Stimulated activated CD4-positive, alpha-beta T cell treated with anti-CD3 and anti-CD28 coated beads, Interleukin-12 subunit alpha, Interleukin-12 subunit beta, amount 100 ng/mL, for 48 hours (primary cell): ENCODE measurements at regions not wholly inside any gene's neighbourhood (a gene's known extent, or its start where the extent isn't known, plus 50 kb on each side); places are given as distances from the start of the nearest gene placed in this dataset.

ENCODE experiments used
- DNase-seq, 3 donors: peaks; one replicate each; pipeline ENCODE4 v3.0.0-alpha.2; 2020; ENCODE audit warnings: low read depth in 2 of 3, low spot score in 1 of 3

DNA sequence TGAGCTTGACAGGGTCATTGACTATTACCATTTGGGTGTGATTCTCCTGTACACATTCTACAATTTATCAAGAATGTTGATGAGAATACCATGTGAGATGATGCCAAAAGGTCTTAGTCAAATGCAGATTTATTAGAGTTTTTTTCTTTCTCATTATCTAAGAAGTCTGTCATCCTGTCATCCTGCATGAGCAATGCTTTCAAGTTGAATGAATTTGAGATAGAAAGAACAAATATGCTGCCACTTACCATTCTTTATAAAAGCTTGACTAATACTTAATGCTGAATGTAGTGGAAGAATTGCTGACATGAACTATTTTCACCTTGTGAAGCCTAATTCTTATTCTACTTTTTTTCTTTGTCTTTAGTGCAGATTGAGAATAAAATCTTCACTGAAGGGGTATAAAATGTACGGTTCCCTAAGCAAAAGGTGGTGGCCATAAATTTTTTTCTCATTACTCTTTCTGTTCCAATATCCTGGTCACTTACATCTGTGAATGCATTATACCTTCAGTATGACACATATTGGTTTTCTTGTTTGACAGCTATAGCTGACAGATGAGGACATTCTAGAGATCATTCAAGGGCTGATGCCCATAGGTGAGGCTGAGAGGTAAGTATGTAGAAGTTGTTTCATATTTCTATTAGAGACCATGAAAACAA lies 1434.7 kb downstream of the SLITRK1 start:
- DNase-seq, result no peak

- no peak for DNase-seq
Measured at GRCh38 chr13:82439159-82439904, 1442.9 kb downstream of the SLITRK1 start.

DNA sequence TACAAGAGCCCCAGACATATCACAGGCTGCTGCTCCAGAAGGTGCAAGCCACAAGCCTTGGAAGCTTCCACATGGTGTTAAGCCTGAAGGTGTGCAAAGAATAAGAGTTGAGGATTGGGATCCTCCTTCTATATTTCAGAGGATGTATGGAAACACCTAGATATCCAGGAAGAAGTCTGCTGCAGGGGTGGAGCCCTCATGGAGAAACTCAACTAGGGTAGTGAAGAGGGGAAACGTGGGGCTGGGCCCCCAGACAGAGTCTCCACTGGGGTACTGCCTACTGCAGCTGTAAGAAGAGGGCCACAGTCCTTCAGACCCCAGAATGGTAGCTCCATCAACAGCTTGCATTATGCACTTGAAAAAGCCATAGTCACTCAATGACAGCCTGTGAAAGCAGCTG lies 1444.0 kb downstream of the SLITRK1 start:
- no peak for DNase-seq

- no peak for DNase-seq
Measured at GRCh38 chr13:82436099-82436585, 1446.1 kb downstream of the SLITRK1 start.

GRCh38 chr13:82432949-82433348 lies 1449.3 kb downstream of the SLITRK1 start:
- no peak for DNase-seq

GRCh38 chr13:82412749-82413148 lies 1469.5 kb downstream of the SLITRK1 start:
- DNase-seq, result no peak

DNA sequence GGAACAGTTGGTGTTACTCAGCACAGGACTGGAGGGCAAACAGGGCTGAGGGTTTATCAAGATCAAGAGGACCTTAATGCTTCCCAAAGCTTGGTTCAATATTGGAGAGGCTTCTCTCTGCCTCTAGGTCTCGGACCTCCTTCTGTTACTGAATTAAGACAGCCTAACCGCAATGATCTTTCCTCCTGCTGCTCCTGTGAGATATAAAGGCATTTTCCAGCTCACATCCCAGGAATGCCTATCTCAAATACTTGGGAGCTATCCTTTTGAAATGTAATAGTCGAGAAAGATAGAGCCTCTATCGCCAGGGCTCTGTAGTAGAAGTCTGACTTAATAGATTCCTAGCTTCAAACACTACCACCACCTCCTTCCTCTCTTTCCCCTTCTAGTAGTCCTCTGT lies 1475.0 kb downstream of the SLITRK1 start:
- no peak for DNase-seq

- DNase-seq, result no peak
Measured at GRCh38 chr13:82374719-82375118, 1507.6 kb downstream of the SLITRK1 start.

DNA sequence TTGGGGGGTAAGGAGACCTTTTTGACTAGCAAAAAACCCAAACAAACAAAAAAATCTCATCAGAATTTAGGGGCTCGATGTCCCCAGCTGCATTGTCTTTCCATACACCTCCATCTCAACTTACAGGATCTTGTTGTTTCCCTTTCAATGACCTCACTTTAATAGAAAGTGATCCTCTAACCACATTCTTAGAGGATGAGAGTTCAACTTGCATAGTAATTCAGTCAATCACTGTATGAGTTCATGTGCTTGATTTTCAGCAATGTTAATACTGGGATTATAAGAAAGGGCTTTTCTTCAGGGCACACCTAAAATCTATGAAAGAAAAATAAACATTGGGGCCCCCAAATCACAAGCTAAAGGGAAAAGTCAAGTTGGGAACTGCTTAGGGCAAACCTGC lies 1512.0 kb downstream of the SLITRK1 start:
- no peak for DNase-seq

DNA sequence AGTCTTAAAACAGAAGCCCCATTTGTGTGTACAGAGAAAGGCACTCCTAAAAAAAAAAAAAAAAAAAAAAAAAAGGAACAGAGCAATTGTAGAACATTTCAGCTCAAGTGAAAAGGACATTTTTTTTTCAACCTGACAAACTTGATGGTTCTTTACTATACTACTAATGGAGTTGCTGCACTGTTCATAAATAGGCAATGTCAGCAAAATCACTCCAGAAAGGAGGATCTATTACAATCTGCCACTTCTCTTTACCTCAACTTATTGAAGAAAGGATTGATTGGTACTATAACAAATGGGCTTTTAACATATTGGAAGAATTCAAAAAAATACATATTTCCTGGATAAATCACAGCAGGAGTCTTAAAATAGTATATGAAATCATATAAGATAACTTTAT lies 1517.7 kb downstream of the SLITRK1 start:
- no peak for DNase-seq

- no peak for DNase-seq
Measured at GRCh38 chr13:82358284-82358683, 1524.0 kb downstream of the SLITRK1 start.

DNA sequence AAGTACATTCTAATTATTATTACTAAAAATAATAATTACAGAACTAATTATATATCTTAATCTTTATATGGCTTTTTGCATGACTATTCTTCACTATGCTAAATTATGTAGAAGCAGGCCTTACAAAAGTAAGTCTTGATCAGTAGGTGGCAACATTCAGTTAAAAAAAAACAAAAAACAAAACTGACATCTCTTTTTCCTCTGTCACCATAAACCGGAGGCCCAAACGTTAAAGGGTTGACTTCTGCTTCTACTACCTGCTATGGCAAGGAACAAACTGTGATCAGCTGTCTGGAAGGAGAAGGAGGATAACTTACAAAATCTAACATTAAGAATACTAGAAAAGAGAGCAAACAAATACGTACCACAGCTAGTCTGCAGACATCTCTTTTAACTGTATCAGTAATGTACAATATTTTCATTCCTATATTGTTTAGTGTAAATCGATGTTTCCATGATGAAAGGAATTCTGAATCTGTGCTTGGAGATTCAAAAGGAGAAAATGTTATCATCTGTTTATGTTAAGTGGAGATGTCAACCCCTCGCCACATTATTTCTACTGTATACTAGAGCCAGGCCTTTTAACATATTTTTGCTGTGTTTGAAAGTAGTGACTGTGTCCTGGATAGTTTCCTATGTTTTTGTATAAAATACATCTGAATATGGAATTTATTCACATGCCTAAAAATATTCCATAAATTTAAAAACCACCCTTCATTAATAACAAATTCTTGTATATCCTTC lies 1525.4 kb downstream of the SLITRK1 start:
- DNase-seq, result no peak

- DNase-seq, result no peak
Measured at GRCh38 chr13:82344867-82345266, 1537.4 kb downstream of the SLITRK1 start.

DNA sequence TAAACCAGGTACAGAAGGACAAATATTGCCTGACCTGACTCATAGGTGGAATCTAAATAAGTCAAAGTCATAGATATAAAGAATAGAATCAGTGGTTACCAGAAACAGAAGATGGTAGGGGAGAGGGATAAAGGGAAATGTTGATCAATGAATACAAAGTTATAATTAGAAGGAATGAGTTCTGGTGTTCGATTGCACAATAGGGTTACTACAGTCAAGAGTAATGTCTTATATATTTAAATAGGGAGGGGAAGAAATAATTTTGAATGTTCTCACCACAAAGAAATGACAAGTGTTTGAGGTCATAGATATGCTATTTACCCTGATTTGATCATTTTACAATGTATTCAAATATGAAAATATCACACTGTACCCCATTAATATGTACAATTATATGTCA lies 1541.2 kb downstream of the SLITRK1 start:
- DNase-seq, result no peak

GRCh38 chr13:82330499-82330898 lies 1551.8 kb downstream of the SLITRK1 start:
- no peak for DNase-seq

DNA sequence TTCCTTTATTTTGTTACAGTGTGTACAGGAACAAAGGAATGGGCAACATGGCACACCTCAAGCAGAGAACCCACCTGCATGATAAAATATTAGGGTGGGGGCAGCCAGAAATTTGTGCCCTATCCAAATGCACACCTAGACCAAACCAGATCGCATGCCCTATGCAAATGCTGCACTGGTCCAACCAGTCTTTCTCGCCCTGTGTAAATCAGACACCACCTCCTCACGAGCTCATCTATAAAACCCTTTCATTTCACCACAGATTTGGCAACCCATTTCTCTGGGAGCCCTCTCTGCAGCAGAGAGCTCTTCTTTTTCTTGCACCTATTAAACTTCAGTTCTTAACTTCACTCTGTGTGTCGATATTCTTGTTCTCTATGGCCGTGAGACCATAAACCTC lies 1559.2 kb downstream of the SLITRK1 start:
- DNase-seq, result no peak

- DNase-seq, result no peak
Measured at GRCh38 chr13:82305588-82305987, 1576.7 kb downstream of the SLITRK1 start.

GRCh38 chr13:82298106-82298505 lies 1584.2 kb downstream of the SLITRK1 start:
- no peak for DNase-seq

- no peak for DNase-seq
Measured at GRCh38 chr13:82294226-82294625, 1588.0 kb downstream of the SLITRK1 start.

DNA sequence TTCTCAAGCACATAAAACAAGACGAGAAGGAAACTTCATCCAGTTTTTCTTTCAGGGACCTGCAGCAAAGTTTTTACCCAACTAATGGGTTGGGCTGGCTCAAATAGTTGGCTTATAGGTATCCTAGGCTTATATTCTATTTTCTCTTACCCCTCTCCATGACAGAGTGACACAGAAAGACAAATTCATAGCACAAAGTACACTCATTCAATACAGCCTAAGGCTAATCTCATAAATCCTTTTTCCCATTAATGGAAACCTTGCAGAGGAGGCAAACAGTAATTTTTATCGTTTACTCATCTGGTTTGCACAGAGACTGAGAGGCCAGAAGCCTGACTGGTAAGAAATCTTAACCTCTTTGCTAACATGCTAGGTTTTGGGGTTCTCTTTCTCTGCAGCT lies 1589.9 kb downstream of the SLITRK1 start:
- DNase-seq, result no peak

- DNase-seq, result no peak
Measured at GRCh38 chr13:82291852-82292251, 1590.4 kb downstream of the SLITRK1 start.

DNA sequence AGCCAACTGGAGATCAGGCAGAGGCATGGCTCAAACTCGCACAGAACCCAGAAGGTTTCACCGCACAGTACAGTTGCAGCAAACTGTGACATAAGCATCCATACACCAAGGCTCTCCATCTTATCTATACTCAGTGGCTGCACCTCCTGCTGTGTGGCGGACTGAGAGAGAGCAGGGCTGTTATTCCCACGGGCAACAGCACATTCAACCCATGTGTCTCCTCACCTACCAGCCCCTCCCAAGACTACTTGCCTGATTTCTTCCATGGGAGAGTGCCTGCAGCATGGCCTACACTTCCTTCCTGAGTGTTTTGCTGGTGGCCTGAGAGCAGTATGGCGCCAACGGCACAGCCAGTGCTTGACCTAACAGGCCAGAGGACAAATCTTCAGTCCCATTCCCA lies 1606.6 kb downstream of the SLITRK1 start:
- DNase-seq, result no peak
